Muscle of leg (tissue), 3 donors: ENCODE measurements at regions not wholly inside any gene's neighbourhood (a gene's known extent, or its start where the extent isn't known, plus 50 kb on each side); places are given as distances from the start of the nearest gene placed in this dataset.
"Not testable (repeated sequence)": the region's sequence is repeated elsewhere in the genome, so short reads cannot be mapped to it uniquely, and the experiment has no call there.

Source experiments
- DNase-seq: peaks from one replicate; pipeline ENCODE4 v3.0.0; 2013
- H3K27ac ChIP-seq: one replicate; pipeline ENCODE4 v1.5.1; 2013; ENCODE audit warnings: mild to moderate bottlenecking, low read length, control low read depth
- H3K27me3 ChIP-seq: one replicate; pipeline ENCODE4 v1.6.1; 2013; ENCODE audit warnings: low read length; ENCODE audit not compliant: control insufficient read depth, insufficient read depth
- H3K36me3 ChIP-seq: one replicate; pipeline ENCODE4 v1.6.1; 2013; ENCODE audit warnings: low read length; ENCODE audit not compliant: control insufficient read depth, insufficient read depth
- H3K4me1 ChIP-seq: one replicate; pipeline ENCODE4 v1.6.1; 2013; ENCODE audit warnings: low read length; ENCODE audit not compliant: control insufficient read depth, insufficient read depth
- H3K4me3 ChIP-seq: one replicate; pipeline ENCODE4 v1.5.1; 2013; ENCODE audit warnings: low read length, control low read depth
- H3K9me3 ChIP-seq: replicated peaks from 2 replicates; pipeline ENCODE4 v1.6.1; 2013; ENCODE audit warnings: low read depth, low read length; ENCODE audit not compliant: control insufficient read depth
- WGBS: methylation state at CpG from one replicate; pipeline ENCODE4 v1.1.5; 2013; ENCODE audit warnings: missing lambda C conversion rate; ENCODE audit not compliant: insufficient coverage; 5-methylcytosine and 5-hydroxymethylcytosine counted together

DNA sequence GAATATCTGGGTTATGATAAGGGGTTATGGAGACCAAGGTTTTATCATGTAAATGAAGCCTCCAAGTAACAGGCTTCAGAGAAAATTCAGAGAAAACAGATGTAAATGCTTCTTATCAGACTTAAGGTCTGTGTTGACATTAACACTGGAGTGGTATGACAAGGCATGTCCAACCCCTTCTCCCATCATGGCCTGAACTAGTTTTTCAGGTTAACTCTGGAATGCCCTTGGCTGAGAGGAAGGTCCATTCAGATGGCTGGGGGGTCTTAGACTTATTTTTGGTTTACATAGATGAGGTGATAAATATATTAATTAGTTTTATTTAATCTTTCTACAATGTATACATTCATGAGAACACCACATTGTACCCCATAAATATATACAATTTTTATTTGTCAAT, 399.6 kb downstream of the TBX15 start:
- no peaks in the 10 kb centered on the region for H3K4me1 ChIP-seq
- no peak for DNase-seq
- H3K9me3 ChIP-seq = no peaks in the 10 kb centered on the region
- H3K4me3 ChIP-seq = no peak overlapping the region
- H3K36me3 ChIP-seq = no peaks in the 10 kb centered on the region
- H3K27me3 ChIP-seq = no peaks in the 10 kb centered on the region
- no peak overlapping the region for H3K27ac ChIP-seq

GRCh38 chr1:118578276-118578675, 393.2 kb upstream of the SPAG17 start:
- no peak overlapping the region for H3K4me3 ChIP-seq
- no peaks in the 10 kb centered on the region for H3K4me1 ChIP-seq
- peaks cover 6% of the 10 kb centered on the region for H3K9me3 ChIP-seq
- H3K27ac ChIP-seq = no peak overlapping the region
- DNase-seq = no peak
- no peaks in the 10 kb centered on the region for H3K27me3 ChIP-seq
- H3K36me3 ChIP-seq = no peaks in the 10 kb centered on the region

- H3K4me3 ChIP-seq = no peak overlapping the region
- no peak for DNase-seq
- peaks cover 6% of the 10 kb centered on the region for H3K9me3 ChIP-seq
- no CpG with 5 or more reads among the region's 2 CpGs for WGBS
- no peaks in the 10 kb centered on the region for H3K4me1 ChIP-seq
- no peaks in the 10 kb centered on the region for H3K27me3 ChIP-seq
- H3K27ac ChIP-seq = no peak overlapping the region
- no peaks in the 10 kb centered on the region for H3K36me3 ChIP-seq
Measured at GRCh38 chr1:118575060-118575459, 390.0 kb upstream of the SPAG17 start.

DNA sequence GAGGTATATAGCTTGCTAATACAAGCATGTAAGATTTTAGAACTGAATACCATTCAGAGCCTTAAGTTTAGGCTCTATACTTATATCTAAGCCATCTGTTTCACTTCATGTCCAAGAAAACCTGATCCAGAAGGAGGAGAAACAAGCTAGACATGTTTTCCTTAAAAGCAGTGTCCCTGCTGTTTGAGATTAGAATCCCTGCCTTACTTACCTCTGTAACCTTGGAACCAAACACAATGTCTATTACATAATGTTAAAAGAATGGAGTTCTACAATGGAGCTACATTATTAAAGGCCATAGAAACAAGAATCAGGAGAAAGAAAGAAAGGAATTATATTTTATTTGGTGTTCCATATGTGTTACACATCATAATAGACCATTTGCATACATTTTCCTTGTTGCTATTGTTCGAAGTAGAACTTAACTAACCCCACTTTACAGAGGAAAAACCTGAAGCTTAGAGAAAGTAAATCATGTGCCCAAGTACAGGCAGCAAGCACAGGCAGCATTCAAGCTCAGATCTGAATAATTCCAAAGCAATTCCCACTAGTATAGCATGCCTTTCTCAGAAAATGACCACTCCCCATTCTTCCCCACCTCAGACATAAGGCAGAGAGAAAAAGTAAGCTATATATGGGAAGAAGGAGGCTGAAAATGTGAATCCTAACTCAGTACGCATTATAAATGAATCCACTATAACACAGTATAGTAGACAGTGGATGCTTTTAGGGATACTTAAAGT, 380.1 kb upstream of the SPAG17 start:
- Histone ChIP-seq H3K4me3 (no peak overlapping the region), H3K27me3 (no peaks in the 10 kb centered on the region), H3K27ac (no peak overlapping the region), H3K9me3 (no peaks in the 10 kb centered on the region), H3K4me1 (no peaks in the 10 kb centered on the region), H3K36me3 (no peaks in the 10 kb centered on the region)
- no CpG with 5 or more reads among the region's 2 CpGs for WGBS
- peak; percentile 11 for DNase-seq

DNA sequence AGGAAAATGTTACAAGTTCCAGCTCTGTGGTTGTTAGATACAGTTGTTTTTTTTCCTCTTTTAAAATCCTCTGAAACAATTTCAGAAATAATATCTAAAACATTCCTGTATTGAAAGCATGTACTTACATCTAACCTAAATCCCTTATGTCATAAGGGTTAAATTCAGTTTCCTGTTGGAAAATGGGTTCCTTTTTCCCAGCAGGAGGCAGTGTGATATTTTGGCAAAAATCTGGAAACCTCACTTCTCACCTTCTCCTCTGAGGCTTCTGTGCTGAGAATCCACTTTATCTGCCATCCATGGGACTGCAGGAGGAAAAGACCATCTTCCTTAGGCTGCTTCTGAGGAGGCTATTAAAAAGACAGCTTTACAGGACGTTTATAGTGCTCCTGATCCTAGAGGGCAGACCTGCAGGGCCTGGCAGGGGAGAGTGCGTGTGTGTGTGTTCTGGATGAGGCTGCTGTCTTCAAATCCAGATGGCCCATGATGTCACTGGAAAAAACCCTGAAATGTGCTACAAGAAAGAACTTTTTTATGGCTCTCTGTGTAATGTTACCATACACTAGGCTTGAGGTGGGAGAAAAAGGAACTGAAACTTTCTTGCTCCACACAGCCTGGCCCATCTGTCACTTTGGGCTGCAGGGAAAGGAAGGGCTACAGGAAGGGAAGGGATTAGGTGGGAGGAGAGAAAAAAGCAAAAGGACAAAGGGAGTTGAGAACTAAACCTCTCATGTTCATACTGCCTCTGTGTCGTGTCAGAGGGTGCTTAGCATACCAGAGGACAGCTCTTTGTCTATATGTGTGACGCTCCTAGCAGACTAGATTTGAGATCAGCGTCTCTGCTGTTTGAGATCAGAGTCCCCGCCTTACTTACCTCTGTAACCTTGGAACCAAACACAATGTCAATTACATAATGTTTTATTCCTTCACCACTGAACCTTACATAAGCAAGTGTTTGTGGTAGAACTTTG, 379.2 kb upstream of the SPAG17 start:
- DNase-seq = peak; percentile 88
- no peaks in the 10 kb centered on the region for H3K36me3 ChIP-seq
- WGBS = 6% methylated on average over 2 of the region's 6 CpGs
- H3K4me1 ChIP-seq = no peaks in the 10 kb centered on the region
- H3K9me3 ChIP-seq = no peaks in the 10 kb centered on the region
- peak overlapping the region; percentile 52 for H3K27ac ChIP-seq
- H3K4me3 ChIP-seq = no peak overlapping the region
- H3K27me3 ChIP-seq = no peaks in the 10 kb centered on the region

DNA sequence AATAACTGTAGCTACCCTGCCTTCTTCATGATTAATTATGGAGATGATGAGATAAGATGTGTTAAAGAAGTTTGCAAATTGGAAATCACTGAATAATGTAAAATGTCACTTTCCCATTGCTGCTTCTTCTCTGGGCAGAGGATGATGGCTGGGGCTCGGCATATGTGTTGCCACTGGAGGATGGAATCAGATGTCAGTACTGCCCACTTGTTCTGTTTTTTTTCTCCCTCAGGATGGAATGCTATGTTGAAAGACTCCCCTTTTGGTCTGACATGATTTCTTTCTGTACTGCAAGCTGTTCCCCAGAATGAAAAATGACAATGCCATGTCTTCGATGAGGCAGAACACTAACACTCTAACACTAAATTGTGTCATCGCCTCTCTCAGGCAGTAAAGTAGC, 373.9 kb upstream of the SPAG17 start:
- Histone ChIP-seq H3K4me3 (no peak overlapping the region), H3K36me3 (no peaks in the 10 kb centered on the region), H3K4me1 (no peaks in the 10 kb centered on the region), H3K27me3 (no peaks in the 10 kb centered on the region), H3K9me3 (no peaks in the 10 kb centered on the region), H3K27ac (no peak overlapping the region)
- no peak for DNase-seq
- WGBS = 64% methylated on average over 2 of the region's 3 CpGs

GRCh38 chr1:118556936-118557335, 371.9 kb upstream of the SPAG17 start:
- Histone ChIP-seq H3K9me3 (no peaks in the 10 kb centered on the region), H3K36me3 (no peaks in the 10 kb centered on the region), H3K4me3 (no peak overlapping the region), H3K27me3 (no peaks in the 10 kb centered on the region), H3K4me1 (no peaks in the 10 kb centered on the region), H3K27ac (no peak overlapping the region)
- DNase-seq = no peak
- WGBS = no CpG with 5 or more reads among the region's 2 CpGs

GRCh38 chr1:118555638-118556037, 370.6 kb upstream of the SPAG17 start:
- WGBS = 63% methylated on average over 1 of the region's 3 CpGs
- Histone ChIP-seq H3K27ac (no peak overlapping the region), H3K27me3 (no peaks in the 10 kb centered on the region), H3K4me1 (no peaks in the 10 kb centered on the region), H3K4me3 (no peak overlapping the region), H3K36me3 (no peaks in the 10 kb centered on the region), H3K9me3 (peaks cover 1% of the 10 kb centered on the region)
- DNase-seq = no peak

GRCh38 chr1:118535901-118536300, 350.9 kb upstream of the SPAG17 start:
- Histone ChIP-seq H3K36me3 (no peaks in the 10 kb centered on the region), H3K27me3 (no peaks in the 10 kb centered on the region), H3K4me1 (no peaks in the 10 kb centered on the region), H3K4me3 (no peak overlapping the region), H3K27ac (no peak overlapping the region), H3K9me3 (no peaks in the 10 kb centered on the region)
- WGBS = no CpG with 5 or more reads among the region's 3 CpGs
- DNase-seq = no peak

DNA sequence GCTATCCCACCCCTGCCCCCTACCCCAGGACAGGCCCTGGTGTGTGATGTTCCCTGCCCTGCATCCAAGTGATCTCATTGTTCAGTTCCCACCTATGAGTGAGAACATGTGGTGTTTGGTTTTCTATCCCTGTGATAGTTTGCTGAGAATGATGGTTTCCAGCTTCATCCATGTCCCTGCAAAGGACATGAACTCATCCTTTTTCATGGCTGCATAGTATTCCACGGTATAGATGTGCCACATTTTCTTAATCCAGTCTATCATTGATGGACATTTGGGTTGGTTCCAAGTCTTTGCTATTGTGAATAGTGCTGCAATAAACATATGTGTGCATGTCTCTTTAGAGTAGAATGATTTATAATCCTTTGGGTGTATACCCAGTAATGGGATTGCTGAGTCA, 326.9 kb upstream of the SPAG17 start:
- not testable (repeated sequence) for H3K4me1 ChIP-seq, H3K4me3 ChIP-seq, H3K36me3 ChIP-seq, H3K9me3 ChIP-seq, DNase-seq, H3K27ac ChIP-seq, H3K27me3 ChIP-seq
- WGBS = no CpG with 5 or more reads among the region's 1 CpG
